Renal cortical epithelial cell (primary cell): ENCODE measurements at regions not wholly inside any gene's neighbourhood (a gene's known extent, or its start where the extent isn't known, plus 50 kb on each side); places are given as distances from the start of the nearest gene placed in this dataset.
"Not testable (repeated sequence)": the region's sequence is repeated elsewhere in the genome, so short reads cannot be mapped to it uniquely, and the experiment has no call there.

Experiments used
- DNase-seq: peaks from one replicate; pipeline ENCODE4 v3.0.0-alpha.2; 2011; ENCODE audit warnings: low read depth

DNA sequence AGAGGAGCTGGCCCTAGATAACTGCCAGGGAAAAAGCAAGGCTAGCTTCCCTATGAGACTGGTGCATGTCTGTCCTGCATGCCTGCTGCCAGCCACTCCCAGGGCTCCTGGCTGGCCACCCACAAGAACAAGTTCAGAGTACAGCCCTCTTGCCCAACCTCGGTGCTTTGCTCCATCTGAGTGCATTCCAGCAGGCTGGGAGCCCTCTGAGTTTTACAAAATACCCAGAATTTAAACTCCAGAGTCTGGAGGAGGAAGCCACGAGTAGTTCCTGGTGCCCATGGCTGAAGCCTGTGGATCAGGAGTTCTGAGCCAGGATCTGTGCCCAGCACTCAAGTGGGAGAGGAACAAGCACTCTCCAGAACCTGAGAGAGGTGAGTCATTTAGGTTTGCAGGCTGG, 111.6 kb downstream of the MAGEE2 start:
- no peak for DNase-seq

DNA sequence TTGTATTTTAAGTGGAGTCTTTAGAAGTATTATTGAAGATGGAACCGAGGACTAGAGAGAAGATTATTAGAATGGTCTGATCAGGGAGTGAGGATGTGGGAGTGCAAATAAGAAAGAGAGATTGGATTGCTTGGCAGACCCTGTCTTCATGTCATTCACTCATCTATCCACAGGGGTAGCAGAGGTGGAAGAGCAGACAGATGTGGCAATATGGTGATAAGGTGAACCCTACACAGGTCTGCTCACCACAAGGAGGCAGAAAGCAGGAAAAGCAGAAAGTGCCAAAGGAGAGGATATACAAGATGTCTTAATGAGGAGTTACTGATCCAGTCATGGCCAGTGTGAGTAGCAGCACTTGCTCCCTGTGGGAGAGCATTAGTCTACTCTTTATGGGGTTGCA, 129.4 kb downstream of the MAGEE2 start:
- no peak for DNase-seq

DNA sequence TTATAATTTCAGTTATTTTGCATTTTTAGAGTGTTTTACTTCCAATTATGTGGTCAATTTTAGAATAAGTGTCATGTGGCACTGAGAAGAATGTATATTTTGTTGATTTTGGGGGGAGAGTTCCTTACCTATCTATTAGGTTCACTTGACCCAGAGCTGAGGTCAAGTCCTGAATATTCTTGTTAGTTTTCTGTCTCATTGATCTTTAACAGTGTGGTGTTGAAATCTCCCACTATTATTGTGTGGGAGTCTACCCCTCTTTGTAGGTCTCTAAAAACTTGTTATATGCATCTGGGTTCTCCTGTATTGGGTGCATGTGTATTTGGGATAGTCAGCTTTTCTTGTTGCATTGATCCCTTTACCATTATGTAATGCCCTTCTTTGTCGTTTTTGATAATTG, 127.0 kb upstream of the ZDHHC15 start:
- DNase-seq: no peak

DNA sequence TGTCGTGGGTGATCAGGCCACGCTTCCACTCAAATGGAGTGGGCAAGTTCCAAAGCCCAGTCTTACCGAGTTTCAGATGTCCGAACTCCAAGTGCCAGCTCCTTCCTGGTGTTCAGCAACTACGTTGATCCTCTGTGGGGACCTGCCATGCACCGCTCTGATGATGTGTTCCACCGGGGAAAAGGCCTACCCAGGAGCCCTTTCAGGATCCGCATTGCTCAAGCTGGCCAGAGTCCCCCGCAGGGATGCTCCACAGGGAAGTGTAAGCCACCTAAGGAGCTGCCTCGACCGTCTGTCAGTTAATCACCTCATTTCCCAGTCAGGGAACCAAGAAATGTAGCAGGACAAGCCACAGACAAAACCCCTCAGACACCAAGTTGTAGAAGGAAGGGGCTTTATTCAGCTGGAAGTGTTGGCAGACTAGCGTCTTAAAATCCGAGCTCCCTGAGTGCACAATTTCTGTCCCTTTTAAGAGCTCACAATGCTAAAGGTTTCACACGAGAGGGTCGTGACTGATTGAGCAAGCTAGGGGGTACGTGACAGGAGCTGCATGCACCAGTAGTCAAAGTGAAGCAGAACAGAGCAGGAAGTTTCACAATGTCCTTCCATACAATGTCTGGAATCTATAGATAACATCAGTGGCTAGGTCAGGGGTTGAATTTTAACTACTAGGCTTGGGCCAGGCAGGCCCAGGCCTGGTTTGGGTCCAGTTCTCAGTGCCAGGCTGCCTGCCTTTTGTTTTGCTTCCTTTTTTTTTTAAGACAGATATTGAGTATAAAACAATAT, 126.2 kb upstream of the ZDHHC15 start:
- no peak for DNase-seq

DNA sequence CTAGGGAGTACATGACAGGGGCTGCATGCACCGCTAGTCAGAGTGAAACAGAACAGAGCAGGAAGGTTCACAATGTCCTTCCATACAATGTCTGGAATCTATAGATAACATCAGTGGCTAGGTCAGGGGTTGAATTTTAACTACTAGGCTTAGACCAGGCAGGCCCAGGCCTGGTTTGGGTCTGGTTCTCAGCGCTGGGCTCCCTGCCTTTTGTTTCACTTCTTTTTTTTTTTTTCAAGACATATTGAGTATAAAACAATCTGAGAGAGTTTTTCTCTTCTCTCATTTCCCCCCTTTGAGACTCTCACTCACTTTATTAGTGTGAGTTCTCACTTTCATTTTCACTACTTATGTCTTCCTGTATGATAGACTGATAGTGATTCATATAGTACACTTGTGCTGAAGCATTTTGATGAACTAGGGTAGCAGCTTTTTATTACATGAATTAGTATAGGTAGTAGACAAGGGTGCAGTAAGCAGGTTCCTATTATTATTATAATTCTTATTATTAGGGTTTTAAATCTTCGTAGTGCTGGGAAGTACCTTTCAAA, 120.0 kb upstream of the ZDHHC15 start:
- no peak for DNase-seq

DNA sequence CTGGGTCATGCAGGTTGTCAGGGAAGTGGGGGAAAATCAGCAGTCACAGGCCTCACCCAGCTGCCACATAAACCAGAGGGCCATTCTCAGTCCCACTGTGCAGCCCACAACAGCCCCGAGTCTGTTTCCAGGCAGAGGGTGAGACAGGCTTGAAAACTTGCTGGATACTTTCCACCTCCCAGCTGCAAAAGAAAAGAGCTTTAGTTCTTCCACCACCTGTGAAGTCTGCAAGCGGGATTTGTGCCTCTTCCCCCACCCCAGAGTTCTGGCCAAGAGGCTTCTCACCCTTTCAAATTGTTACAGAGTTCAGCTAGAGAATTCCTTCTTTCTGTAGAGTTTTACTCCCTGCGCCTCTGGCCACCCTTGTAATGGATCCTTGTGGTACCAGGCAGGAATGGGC, 115.5 kb upstream of the ZDHHC15 start:
- DNase-seq: no peak

DNA sequence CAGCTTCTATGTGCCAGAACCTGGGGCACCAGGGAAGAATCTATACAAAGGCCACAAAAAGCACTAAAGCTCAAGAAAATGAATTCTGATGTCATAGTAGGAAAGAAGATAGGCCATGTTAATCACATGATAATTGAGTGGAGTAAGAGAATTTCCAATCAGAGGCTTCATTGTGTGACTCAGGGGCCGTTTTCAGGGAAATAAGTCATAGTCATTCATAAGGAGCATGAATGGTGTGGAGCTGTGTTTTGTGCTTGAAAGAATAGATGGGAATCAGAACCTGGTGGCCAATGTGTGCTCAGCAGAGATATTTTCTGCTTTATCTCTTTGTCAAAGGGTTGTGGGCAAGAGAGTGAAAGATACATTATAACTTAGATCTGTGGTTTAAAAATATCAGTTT, 102.4 kb upstream of the ZDHHC15 start:
- DNase-seq: no peak

DNA sequence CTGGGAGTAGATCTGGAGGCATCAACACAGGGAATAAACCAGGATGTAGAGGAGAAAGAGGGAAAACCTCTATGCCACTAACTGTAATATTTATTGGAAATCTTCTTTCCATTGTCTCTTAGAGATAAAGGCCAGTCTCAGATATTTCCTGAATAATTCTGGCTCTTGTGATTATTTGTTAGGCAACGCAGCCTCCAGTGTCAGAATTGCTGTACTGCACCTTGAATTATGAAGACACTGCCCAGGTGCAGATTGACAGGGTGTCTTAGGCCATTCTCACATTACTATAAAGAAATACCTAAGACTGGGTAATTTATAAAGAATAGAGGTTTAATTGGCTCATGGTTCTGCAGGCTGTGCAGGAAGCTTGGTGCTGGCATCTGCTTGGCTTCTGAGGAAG, 100.7 kb upstream of the ZDHHC15 start:
- DNase-seq: no peak

DNA sequence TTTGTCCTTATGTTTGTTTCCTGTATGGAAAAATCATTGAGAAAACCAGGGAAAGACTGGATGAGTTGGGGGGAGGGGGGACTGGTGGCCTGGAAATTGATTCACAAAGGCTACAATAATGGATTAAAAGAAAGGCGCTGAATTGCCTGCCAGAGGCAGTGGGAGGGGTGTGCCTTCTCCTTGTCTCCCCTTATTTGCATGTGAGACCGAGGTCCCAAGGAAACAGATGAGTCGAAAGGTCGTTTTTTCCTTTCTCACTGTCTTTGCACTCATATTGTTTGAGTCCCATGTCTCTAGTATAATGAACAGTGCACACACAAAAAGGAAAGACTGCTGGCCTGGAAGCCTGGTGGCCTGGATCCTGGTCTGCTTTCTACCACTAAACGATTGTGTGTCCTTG, 86.6 kb upstream of the ZDHHC15 start:
- DNase-seq: no peak

DNA sequence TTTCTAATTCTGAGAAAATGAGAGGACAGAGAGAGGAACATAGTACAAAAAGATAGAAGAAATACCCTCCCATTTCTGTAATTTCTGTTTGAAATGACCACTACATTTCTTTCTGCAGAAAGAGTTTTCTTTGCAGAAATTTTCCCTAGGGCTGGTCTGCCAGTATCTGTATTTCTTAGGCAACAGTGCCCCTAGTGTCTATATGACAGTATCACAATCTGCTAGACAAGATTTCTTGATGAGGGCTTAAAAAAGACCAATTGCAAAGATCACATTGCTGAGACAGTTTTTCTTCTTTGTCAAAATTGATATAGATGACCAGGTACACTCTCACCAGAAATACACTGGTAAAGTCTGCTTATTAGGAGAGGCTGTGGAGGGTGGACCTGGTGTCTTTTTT, 81.0 kb upstream of the ZDHHC15 start:
- peak; percentile 18 for DNase-seq

DNA sequence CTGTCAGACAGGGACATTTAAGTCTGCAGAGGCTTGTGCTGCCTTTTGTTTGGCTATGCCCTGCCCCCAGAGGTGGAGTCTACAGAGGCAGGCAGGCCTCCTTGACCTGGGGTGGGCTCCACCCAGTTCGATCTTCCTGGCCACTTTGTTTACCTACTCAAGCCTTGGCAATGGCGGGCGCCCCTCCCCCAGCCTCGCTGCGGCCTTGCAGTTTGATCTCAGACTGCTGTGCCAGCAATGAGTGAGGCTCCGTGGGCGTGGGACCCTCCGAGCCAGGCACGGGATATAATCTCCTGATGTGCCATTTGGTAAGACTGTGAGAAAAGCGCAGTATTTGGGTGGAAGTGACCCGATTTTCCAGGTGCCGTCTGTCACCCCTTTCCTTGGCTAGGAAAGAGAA, 79.2 kb upstream of the ZDHHC15 start:
- not testable (repeated sequence) for DNase-seq

DNA sequence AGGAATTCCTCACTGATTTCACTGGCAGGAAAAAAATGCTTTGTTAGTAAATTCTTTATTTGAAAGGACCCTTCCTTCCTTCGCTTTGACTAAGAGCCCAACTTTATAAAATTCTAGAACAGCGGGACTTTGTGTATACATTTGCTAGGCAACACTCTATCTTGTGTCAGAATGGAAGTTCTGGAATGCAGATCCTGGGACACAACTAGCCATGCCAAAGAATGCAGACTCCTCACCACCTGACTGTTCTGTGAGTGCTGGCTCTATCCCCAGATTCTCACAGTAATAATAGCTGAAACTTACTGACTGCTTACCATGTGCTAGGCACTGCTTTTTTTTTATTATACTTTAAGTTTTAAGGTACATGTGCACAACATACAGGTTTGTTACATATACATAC, 73.3 kb upstream of the ZDHHC15 start:
- no peak for DNase-seq

DNA sequence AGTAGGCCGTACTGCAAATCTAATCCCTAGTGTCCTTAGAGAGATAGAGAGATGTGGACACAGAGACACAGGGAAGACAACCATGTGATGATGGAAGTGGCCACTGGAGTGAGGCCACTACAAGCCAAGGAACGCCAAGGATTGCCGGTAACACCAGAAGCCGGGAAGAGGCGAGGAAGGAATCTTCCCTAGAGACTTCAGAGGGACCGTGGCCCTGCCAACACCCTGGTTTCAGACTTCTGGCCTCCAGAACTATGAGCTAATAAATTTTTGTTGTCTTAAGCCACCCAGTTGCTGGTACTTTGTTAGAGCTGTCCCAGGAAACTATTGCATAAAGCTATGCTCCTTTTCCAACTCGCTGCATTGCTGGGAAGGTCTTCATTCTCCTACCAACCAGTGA, 70.3 kb upstream of the ZDHHC15 start:
- DNase-seq: not testable (repeated sequence)

DNA sequence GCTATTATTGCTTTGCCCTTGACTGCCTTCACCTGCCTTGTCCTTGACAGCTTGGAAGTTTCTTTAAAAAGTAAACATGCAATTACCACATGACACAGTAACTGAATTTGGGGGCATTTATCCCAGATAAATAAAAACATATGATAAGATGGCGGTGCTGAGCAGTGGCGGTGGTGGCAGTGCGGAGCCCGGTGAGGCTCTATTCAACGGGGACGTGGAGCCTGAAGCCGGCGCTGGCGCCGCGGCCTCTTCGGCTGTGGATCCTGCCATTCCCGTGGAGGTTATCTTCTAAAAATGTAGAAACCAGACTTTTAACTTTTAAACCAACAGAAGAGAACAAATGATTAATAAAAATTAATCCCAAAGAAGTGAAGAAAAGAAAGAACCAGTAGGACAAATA, 59.7 kb upstream of the ZDHHC15 start:
- DNase-seq: no peak
